ENCODE measurements at regions not wholly inside any gene's neighbourhood (a gene's known extent, or its start where the extent isn't known, plus 50 kb on each side); places are given as distances from the start of the nearest gene placed in this dataset.
"Not testable (repeated sequence)": the region's sequence is repeated elsewhere in the genome, so short reads cannot be mapped to it uniquely, and the experiment has no call there.

DNA sequence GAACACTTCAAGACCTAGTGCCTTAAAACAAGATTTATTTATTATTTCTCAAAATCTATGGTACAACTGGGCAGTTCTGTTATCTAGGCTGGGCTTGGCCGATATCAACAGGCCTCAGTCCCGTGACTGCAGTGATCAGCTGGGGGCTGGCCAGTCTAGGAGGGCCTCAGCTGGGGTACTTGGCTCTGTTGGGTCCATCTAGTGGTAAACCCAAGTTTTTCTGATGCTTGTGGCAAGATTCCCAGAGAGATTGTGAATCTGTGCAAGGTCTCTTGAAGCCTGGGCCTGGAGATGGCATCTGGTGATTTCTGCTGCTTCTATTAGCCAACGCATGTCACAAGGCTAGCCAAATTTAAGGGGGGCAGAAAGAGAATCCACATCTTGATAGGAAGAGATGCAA is 482.4 kb upstream of the SGO1 start:
- no peak for DNase-seq (ENCODE audit: low read depth in 2 of 3, low spot score in 2 of 3)

DNA sequence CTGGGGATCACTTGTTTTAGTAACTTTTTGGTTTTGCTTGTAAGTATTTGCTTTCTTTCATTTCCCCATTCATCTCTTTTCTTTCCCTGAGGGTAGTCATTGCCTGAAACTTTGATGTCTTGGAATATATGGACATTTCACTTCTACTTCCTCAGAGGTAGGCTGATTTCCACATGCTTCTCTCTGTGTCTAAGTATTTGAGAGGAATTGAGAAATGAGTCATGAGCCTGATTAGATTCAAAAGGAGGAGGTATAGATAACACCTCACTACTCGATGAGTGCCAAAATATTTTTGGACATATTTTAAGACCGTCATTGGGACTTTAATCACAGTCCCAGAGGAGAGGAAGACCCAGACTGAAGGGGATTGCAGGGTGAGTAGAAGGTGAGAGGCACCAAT is 480.1 kb upstream of the SGO1 start:
- no peak for DNase-seq (ENCODE audit: low read depth in 2 of 3, low spot score in 2 of 3)

- DNase-seq (ENCODE audit: low read depth in 2 of 3, low spot score in 2 of 3): no peak
Observed at GRCh38 chr3:20658491-20658890, 472.5 kb upstream of the SGO1 start.

DNA sequence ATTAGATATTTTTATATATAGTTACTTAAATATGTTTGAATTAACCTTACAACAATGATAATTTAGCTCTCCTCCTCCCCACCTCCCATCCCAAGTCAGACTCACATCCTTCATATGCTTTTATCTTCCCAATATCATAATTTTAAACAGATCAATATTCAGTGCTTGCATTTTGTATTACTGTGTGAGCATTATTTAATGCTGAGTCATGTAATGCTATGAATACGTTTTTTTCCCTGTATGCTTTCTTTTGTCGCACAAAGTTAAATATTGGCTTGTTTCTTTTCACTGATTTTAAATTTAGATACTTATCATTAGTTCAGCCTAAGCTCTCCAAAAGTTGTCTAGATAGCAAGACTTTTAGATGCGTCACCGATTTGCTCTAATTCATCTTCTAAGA is 471.6 kb upstream of the SGO1 start:
- no peak for DNase-seq (ENCODE audit: low read depth in 2 of 3, low spot score in 2 of 3)

- no peak for DNase-seq (ENCODE audit: low read depth in 2 of 3, low spot score in 2 of 3)
Observed at GRCh38 chr3:20652231-20652986, 466.4 kb upstream of the SGO1 start.

- no peak for DNase-seq (ENCODE audit: low read depth in 2 of 3, low spot score in 2 of 3)
Observed at GRCh38 chr3:20648921-20649381, 462.9 kb upstream of the SGO1 start.

GRCh38 chr3:20648294-20648693 is 462.3 kb upstream of the SGO1 start:
- DNase-seq (ENCODE audit: low read depth in 2 of 3, low spot score in 2 of 3): no peak

- no peak for DNase-seq (ENCODE audit: low read depth in 2 of 3, low spot score in 2 of 3)
Observed at GRCh38 chr3:20646425-20646824, 460.4 kb upstream of the SGO1 start.

DNA sequence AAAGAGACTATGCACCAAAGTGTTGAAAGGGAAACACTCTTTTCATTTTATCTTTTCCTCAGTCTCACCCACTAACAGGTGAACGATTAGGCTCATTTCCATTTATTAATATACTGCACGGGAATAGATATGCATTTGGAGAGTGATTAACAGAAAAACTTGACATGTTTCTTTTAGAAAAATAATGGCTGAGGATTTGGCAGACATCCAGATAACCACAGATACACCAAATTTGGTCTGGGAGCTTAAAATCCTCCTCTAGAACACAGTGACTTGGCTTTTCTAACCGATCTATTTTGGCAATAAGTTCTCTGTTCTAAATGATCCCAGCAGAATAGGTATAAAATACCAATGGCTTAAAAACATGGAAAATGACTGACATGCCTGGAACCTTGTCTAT is 459.3 kb upstream of the SGO1 start:
- DNase-seq (ENCODE audit: low read depth in 2 of 3, low spot score in 2 of 3): no peak

GRCh38 chr3:20637729-20638128 is 451.7 kb upstream of the SGO1 start:
- DNase-seq (ENCODE audit: low read depth in 2 of 3, low spot score in 2 of 3): no peak

DNA sequence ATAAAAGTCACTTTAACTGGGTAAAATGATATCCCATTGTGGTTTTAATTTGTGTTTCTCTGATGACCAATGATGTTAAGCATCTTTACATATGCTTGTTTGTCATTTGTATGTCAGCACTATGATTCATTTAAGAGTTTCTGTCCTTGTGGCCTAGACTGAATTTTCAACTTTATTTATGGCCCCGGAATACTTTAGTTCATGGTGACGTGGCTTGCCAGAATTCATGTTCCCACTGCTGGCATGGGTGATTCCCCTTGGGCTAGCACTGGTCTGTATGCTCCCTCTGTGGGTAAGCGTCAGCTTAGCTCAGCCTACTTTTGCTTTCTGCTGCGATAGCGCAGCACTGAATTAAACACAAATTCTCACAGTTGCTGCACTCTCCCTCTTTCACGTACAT is 436.3 kb upstream of the SGO1 start:
- no peak for DNase-seq (ENCODE audit: low read depth in 2 of 3, low spot score in 2 of 3)

GRCh38 chr3:20618621-20619020 is 432.6 kb upstream of the SGO1 start:
- not testable (repeated sequence) for DNase-seq (ENCODE audit: low read depth in 2 of 3, low spot score in 2 of 3)

- not testable (repeated sequence) for DNase-seq (ENCODE audit: low read depth in 2 of 3, low spot score in 2 of 3)
Observed at GRCh38 chr3:20618181-20618580, 432.2 kb upstream of the SGO1 start.

- DNase-seq (ENCODE audit: low read depth in 2 of 3, low spot score in 2 of 3): not testable (repeated sequence)
Observed at GRCh38 chr3:20615982-20616381, 430.0 kb upstream of the SGO1 start.

DNA sequence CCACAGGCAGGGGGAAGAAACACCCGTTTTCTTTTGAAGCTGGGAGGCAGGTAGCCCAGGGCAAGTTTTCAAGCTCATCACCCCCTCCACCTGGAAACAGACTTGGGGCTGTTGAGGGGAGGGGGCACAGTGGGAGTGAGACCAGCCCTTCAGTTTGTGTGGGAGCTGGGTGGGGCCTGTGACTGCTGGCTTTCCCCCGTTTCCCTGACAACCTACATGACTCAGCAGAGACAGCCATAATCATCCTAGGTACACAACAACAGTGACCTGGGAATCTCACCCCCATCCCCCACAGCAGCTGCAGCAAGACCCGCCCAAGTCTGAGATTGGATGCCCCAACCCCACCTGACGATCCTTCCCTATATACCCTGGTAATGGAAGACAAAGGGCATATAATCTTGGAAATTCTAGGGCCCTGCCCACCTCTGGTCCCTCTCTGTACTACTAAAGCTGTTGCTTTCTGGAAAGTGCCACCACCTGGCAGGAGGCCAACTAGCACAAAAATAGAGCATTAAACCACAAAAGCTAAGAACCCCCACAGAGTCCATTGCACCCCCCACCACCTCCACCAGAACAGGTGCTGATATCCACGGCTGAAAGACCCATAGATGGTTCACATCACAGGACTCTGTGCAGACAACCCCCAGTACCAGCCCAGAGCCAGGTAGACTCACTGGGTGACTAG is 422.2 kb upstream of the SGO1 start:
- DNase-seq (ENCODE audit: low read depth in 2 of 3, low spot score in 2 of 3): no peak

DNA sequence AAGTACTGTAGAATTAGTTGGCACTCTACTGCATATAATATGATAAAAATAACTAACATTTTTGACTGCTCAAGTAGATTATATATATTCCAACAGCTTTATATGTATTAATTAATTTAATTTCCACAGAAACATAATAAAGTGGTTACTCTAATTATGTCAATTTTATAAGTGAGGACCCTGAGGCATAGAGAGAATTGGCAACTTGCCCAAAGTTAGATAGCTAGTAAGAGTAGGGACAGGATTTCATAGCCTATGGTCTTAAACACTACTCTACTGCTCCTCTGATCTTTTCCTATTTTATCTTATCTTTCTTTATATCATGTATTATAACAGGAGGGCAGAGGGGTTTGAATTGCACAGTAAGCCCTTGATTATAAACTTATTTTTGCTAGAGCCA is 418.7 kb upstream of the SGO1 start:
- no peak for DNase-seq (ENCODE audit: low read depth in 2 of 3, low spot score in 2 of 3)

DNA sequence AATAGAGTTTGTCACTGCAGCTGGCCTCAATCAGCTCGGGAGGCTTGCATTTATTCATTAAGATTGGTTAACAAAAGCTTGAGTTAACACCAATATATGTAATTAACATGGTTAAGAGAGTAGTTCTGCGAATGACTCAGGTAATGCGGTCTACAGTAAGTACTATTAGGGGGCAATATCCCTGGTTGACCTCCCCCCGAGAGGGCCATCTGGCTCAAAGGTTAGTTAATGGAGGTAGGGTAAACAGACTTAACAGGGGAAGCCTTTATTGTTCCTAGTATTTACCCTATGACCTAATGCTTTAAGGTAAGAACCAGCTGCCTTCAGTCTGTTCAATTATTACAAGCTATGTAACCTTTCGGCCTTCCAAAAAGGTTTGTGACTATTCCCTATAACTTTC is 403.3 kb upstream of the SGO1 start:
- DNase-seq (ENCODE audit: low read depth in 2 of 3, low spot score in 2 of 3): no peak

GRCh38 chr3:20588781-20589180 is 402.8 kb upstream of the SGO1 start:
- no peak for DNase-seq (ENCODE audit: low read depth in 2 of 3, low spot score in 2 of 3)

GRCh38 chr3:20583648-20584047 is 397.6 kb upstream of the SGO1 start:
- no peak for DNase-seq (ENCODE audit: low read depth in 2 of 3, low spot score in 2 of 3)

DNA sequence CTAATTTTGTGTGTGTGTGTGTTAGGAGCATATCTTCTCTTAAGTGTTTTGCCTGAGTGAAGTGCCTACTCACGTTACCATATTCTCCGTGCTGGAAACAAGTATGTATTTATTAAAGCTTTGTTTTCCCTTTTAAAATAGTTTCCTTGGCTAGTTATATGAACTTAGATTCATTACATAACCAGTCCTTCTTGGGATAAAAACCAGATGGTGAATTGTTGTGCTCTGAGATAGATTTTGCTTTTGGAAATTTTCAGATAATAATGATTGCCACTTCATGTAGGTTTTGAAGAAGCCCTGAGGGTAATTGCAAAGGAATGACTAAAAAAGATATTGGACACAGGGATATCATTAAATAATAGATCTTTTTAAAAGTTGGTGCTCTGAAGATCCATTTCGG is 390.2 kb upstream of the SGO1 start:
- DNase-seq (ENCODE audit: low read depth in 2 of 3, low spot score in 2 of 3): no peak

DNA sequence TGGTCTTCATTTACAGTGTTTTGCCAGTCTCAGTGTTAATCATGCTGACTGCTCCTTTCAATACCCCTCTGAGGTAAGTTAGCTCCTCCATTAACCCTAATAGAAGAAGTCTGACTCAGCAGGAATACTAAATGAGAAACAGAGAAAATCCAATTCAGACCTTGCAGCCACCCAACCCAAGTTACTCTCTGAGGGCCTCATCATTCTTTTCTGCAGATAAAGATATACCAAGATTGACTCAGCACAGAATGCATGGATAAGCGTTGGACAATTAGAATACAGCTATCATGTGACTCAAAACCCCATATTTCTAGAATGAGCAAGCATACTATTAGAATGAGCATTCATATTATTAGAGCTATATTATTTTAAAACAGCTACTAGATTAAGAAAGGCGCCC is 389.1 kb upstream of the SGO1 start:
- DNase-seq (ENCODE audit: low read depth in 2 of 3, low spot score in 2 of 3): no peak

DNA sequence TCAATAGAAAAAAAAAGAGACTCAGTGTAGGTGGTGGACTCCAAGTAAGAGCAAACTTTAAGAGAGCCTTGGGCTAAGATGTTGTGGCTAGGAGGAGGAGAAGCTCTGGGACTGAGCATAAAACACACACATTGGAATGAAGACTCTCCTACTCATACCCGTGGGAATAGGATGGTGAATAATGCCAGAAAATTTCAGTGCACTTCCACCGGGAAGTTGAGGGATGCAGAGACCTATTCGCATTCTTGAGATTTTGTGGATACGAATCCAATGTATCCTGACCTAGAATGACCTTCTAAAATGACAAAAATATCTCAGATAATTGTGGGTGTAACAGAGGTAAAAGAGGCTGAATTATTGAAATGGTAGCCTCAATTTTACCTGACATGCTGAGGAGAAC is 388.7 kb upstream of the SGO1 start:
- DNase-seq (ENCODE audit: low read depth in 2 of 3, low spot score in 2 of 3): no peak

All from hematopoietic multipotent progenitor cell (in vitro differentiated cells).